IgD-negative memory B cell (primary cell): ENCODE measurements at regions not wholly inside any gene's neighbourhood (a gene's known extent, or its start where the extent isn't known, plus 50 kb on each side); places are given as distances from the start of the nearest gene placed in this dataset.

Source experiments
- H3K27ac Mint-ChIP-seq, 3 donors: one replicate each; pipeline ENCODE4 v1.8.0; 2020 to 2022; ENCODE audit warnings: mild to moderate bottlenecking in 3 of 3, mixed read lengths in 3 of 3, moderate library complexity in 1 of 3
- H3K27me3 Mint-ChIP-seq: one replicate; pipeline ENCODE4 v1.8.0; 2021; ENCODE audit warnings: mixed read lengths
- H3K36me3 Mint-ChIP-seq: one replicate; pipeline ENCODE4 v1.8.0; 2020; ENCODE audit warnings: mild to moderate bottlenecking, mixed read lengths
- H3K4me1 Mint-ChIP-seq, 3 donors: one replicate each; pipeline ENCODE4 v1.8.0; 2020 to 2022; ENCODE audit warnings: mixed read lengths in 3 of 3, mild to moderate bottlenecking in 1 of 3
- H3K4me3 Mint-ChIP-seq, 4 donors: one replicate each; pipeline ENCODE4 v1.8.0; 2020 to 2022; ENCODE audit warnings: mild to moderate bottlenecking in 4 of 4, mixed read lengths in 4 of 4, moderate library complexity in 3 of 4
- H3K9me3 Mint-ChIP-seq, 3 donors: one replicate each; pipeline ENCODE4 v1.8.0; 2020 to 2021; ENCODE audit warnings: mixed read lengths in 3 of 3, mild to moderate bottlenecking in 1 of 3

DNA sequence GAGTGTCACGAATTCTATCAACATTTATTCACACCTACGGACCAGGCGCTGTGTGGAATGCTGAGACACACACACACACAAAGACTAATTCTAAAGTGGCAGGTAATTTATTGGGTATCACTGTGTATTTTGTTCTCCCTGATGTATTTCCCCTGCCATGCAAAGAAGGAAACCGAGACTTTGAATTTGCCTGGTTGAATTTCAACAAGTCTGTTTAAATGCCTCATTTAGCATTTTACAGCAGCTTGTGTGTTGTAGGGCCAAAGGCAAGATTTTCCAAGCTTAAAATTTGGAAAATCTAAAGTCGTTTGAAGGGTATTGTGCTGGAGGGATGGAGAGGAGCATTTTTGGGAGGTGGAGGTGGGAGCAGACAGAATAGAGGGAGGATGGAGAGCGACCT, 274.4 kb upstream of the ZFP64 start:
- Mint-ChIP-seq H3K27ac (no peak overlapping the region), H3K27me3 (peaks cover 10% of the 10 kb centered on the region), H3K9me3 (peaks cover 0 to 8% (median 3%) of the 10 kb centered on the region in 3 donors)

GRCh38 chr20:52461582-52461981, 270.0 kb upstream of the ZFP64 start:
- no peaks in the 10 kb centered on the region for H3K36me3 Mint-ChIP-seq
- peaks cover 5 to 10% (median 8%) of the 10 kb centered on the region in 3 donors for H3K9me3 Mint-ChIP-seq
- H3K27ac Mint-ChIP-seq = no peak overlapping the region
- peaks cover 12% of the 10 kb centered on the region for H3K27me3 Mint-ChIP-seq
- no peak overlapping the region for H3K4me3 Mint-ChIP-seq
- no peaks in the 10 kb centered on the region for H3K4me1 Mint-ChIP-seq

More for the DNA sequence above, 274.4 kb upstream of the ZFP64 start:
- no peaks in the 10 kb centered on the region for H3K36me3 Mint-ChIP-seq
- H3K4me1 Mint-ChIP-seq = no peaks in the 10 kb centered on the region
- no peak overlapping the region for H3K4me3 Mint-ChIP-seq

DNA sequence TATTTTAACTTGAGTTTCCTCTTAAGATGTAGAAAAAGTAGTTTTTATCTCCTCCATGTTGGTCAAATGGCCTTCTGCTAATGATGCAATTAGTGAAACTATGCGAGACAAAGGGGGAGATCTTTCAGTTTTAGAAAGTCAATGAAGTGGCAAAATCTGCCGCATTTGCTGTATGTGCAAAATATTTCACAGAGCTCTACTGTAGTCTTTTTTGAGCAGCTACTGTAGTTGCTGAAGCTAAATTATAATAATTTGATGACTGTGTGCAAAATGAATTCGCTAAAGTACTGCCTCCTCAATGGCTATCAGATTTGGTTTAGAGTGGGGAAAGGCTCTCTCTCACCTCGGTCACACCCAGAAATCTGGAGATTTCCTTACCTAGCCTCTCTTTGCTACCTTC, 267.6 kb upstream of the ZFP64 start:
- Mint-ChIP-seq H3K27ac (no peak overlapping the region), H3K9me3 (peaks cover 0 to 7% (median 6%) of the 10 kb centered on the region in 3 donors), H3K27me3 (peaks cover 9% of the 10 kb centered on the region), H3K4me1 (no peaks in the 10 kb centered on the region), H3K4me3 (no peak overlapping the region), H3K36me3 (no peaks in the 10 kb centered on the region)

DNA sequence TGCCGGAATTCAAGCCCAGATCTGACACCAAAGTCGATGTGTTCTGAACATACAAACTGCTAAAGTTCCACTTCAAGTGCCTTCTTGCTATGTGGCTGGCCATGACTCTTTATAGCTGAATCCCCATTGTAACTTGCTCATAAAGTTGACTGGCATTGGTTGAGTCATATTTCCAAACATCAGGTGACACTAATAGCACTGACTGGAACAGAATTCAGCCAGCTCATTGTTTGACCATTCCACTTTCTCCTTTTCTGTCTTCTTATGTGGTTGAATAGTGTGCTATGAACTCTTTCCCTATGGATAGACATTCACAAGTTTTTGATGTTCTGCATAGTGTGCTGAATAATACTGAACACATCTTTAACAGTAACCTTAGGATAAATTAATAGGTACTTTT, 266.2 kb upstream of the ZFP64 start:
- H3K9me3 Mint-ChIP-seq = peaks cover 0 to 7% (median 6%) of the 10 kb centered on the region in 3 donors
- H3K27ac Mint-ChIP-seq = no peak overlapping the region
- H3K4me1 Mint-ChIP-seq = no peaks in the 10 kb centered on the region
- no peaks in the 10 kb centered on the region for H3K36me3 Mint-ChIP-seq
- peaks cover 9% of the 10 kb centered on the region for H3K27me3 Mint-ChIP-seq
- no peak overlapping the region for H3K4me3 Mint-ChIP-seq

DNA sequence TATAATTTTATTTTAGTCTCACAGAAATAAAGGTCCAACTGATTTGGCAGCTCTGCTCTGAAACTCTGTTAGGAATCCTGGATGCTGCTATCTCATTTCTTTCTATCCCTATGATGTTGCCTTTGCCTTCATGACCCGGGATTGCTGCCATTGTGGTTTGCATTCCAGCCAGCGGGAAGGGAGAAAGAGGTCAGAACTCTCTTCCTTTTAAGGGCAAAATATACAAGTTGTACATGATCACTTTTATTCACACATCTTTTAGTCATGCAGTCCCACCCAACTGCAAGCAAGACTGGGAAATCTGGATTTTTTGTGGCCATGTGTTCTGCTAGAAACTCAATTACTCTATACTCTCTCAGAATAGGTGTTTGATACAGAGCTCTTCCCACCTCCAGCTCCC, 263.1 kb upstream of the ZFP64 start:
- H3K9me3 Mint-ChIP-seq = peaks cover 0 to 4% (median 4%) of the 10 kb centered on the region in 3 donors
- peaks cover 2% of the 10 kb centered on the region for H3K27me3 Mint-ChIP-seq
- no peak overlapping the region for H3K27ac Mint-ChIP-seq
- H3K36me3 Mint-ChIP-seq = no peaks in the 10 kb centered on the region
- no peak overlapping the region for H3K4me3 Mint-ChIP-seq
- H3K4me1 Mint-ChIP-seq = no peaks in the 10 kb centered on the region

- H3K4me1 Mint-ChIP-seq = no peaks in the 10 kb centered on the region
- no peaks in the 10 kb centered on the region for H3K9me3 Mint-ChIP-seq
- no peaks in the 10 kb centered on the region for H3K27me3 Mint-ChIP-seq
- H3K36me3 Mint-ChIP-seq = no peaks in the 10 kb centered on the region
- H3K27ac Mint-ChIP-seq = no peak overlapping the region
- no peak overlapping the region for H3K4me3 Mint-ChIP-seq
Observed at GRCh38 chr20:52448513-52449232, 257.1 kb upstream of the ZFP64 start.

- no peaks in the 10 kb centered on the region for H3K9me3 Mint-ChIP-seq
- no peaks in the 10 kb centered on the region for H3K4me1 Mint-ChIP-seq
- H3K4me3 Mint-ChIP-seq = no peak overlapping the region
- H3K27me3 Mint-ChIP-seq = no peaks in the 10 kb centered on the region
- H3K27ac Mint-ChIP-seq = no peak overlapping the region
- no peaks in the 10 kb centered on the region for H3K36me3 Mint-ChIP-seq
Observed at GRCh38 chr20:52447225-52447551, 255.6 kb upstream of the ZFP64 start.

DNA sequence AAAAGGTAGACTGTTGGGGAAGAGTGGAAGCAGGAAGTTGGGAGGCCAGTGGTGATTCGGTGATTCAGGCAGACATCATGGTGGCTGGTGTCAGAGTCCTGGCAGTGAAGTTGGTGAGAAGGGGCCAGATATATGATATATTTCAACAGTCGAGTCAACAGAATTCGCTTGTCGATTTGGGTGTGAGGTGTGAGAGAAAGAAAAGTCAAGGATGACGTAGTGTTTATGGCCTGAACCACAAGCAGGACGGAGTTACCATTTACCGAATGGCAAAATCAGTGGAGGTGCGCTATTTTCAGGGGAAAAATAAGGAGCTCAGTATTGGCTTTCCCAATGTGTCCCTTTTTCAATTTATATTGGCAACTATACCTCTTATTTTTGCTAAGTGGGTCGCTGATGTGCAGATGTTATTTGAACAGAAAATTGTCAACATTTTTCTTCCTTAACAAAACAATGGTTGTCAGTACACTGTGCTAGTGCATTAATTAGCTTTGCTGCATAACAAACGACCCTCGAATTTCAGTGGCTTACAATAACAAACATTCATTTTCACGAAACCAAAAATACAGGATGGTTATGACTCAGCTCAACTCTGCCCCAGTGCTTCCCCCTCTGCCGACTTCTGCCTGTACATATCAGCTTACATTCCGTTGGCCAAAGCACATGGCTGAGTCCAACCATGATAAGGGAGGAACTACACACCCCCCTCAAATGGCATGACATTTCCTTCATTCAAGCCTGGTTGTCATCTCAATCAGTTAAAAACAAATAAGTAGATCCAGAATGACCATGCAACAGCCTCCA, 255.0 kb upstream of the ZFP64 start:
- H3K9me3 Mint-ChIP-seq = no peaks in the 10 kb centered on the region
- no peak overlapping the region for H3K27ac Mint-ChIP-seq
- H3K4me1 Mint-ChIP-seq = no peaks in the 10 kb centered on the region
- no peaks in the 10 kb centered on the region for H3K27me3 Mint-ChIP-seq
- H3K4me3 Mint-ChIP-seq = no peak overlapping the region
- H3K36me3 Mint-ChIP-seq = no peaks in the 10 kb centered on the region

- H3K36me3 Mint-ChIP-seq = no peaks in the 10 kb centered on the region
- no peaks in the 10 kb centered on the region for H3K27me3 Mint-ChIP-seq
- no peak overlapping the region for H3K4me3 Mint-ChIP-seq
- H3K4me1 Mint-ChIP-seq = no peaks in the 10 kb centered on the region
- no peaks in the 10 kb centered on the region for H3K9me3 Mint-ChIP-seq
- no peak overlapping the region for H3K27ac Mint-ChIP-seq
Observed at GRCh38 chr20:52444455-52444854, 252.9 kb upstream of the ZFP64 start.

GRCh38 chr20:52443874-52444273, 252.3 kb upstream of the ZFP64 start:
- H3K36me3 Mint-ChIP-seq = no peaks in the 10 kb centered on the region
- no peaks in the 10 kb centered on the region for H3K9me3 Mint-ChIP-seq
- no peaks in the 10 kb centered on the region for H3K4me1 Mint-ChIP-seq
- H3K27me3 Mint-ChIP-seq = no peaks in the 10 kb centered on the region
- H3K27ac Mint-ChIP-seq = no peak overlapping the region
- H3K4me3 Mint-ChIP-seq = no peak overlapping the region

- Mint-ChIP-seq H3K27me3 (no peaks in the 10 kb centered on the region), H3K36me3 (no peaks in the 10 kb centered on the region), H3K9me3 (no peaks in the 10 kb centered on the region), H3K27ac (no peak overlapping the region), H3K4me3 (no peak overlapping the region), H3K4me1 (no peaks in the 10 kb centered on the region)
Observed at GRCh38 chr20:52441710-52442109, 250.1 kb upstream of the ZFP64 start.

- H3K36me3 Mint-ChIP-seq = no peaks in the 10 kb centered on the region
- no peak overlapping the region for H3K4me3 Mint-ChIP-seq
- H3K27ac Mint-ChIP-seq = no peak overlapping the region
- no peaks in the 10 kb centered on the region for H3K9me3 Mint-ChIP-seq
- H3K4me1 Mint-ChIP-seq = no peaks in the 10 kb centered on the region
- no peaks in the 10 kb centered on the region for H3K27me3 Mint-ChIP-seq
Observed at GRCh38 chr20:52439375-52439774, 247.8 kb upstream of the ZFP64 start.

DNA sequence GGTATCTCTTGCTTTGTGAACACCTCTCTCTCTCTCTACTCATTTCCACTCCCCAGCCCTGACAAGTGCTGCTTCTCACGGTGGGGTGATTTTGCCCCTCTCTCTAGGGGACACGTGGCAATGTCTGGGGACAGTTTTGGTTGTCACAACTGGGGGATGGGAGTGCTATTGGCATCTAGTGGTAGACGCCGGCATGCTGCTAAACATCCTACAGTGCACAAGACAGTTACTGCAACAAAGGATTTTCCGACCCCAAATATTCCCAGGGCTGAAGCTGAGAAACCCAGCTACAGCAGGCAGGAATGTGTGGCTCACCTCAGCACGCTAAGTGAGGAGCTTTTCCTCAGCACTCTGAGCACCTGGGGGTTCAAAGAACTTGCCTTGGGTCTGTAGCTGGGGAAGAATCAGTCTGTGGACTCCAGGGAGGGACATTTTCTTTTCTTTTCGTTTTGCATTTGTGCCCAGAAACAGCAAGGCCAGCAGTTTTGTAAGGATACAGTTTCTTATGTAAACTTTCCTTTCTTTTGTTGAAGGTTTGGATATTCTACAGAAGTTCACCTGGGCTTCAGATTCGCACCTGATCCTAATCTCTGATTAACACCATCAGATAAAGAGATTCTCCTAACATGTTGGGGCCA, 246.9 kb upstream of the ZFP64 start:
- H3K36me3 Mint-ChIP-seq = no peaks in the 10 kb centered on the region
- H3K27me3 Mint-ChIP-seq = no peaks in the 10 kb centered on the region
- peak overlapping the region in 1 of 4 donors; percentile 41 for H3K4me3 Mint-ChIP-seq
- no peaks in the 10 kb centered on the region for H3K4me1 Mint-ChIP-seq
- no peak overlapping the region for H3K27ac Mint-ChIP-seq
- no peaks in the 10 kb centered on the region for H3K9me3 Mint-ChIP-seq

GRCh38 chr20:52434453-52434852, 242.9 kb upstream of the ZFP64 start:
- Mint-ChIP-seq H3K36me3 (no peaks in the 10 kb centered on the region), H3K27ac (no peak overlapping the region), H3K9me3 (peaks cover 3 to 5% (median 4%) of the 10 kb centered on the region in 3 donors), H3K4me1 (no peaks in the 10 kb centered on the region), H3K27me3 (peaks cover 2% of the 10 kb centered on the region), H3K4me3 (no peak overlapping the region)

GRCh38 chr20:52434041-52434425, 242.5 kb upstream of the ZFP64 start:
- H3K36me3 Mint-ChIP-seq = peaks cover 2% of the 10 kb centered on the region
- no peak overlapping the region for H3K4me3 Mint-ChIP-seq
- no peaks in the 10 kb centered on the region for H3K4me1 Mint-ChIP-seq
- H3K27me3 Mint-ChIP-seq = peaks cover 2% of the 10 kb centered on the region
- peaks cover 6 to 8% (median 8%) of the 10 kb centered on the region in 3 donors for H3K9me3 Mint-ChIP-seq
- H3K27ac Mint-ChIP-seq = no peak overlapping the region
